ENCODE measurements at regions not wholly inside any gene's neighbourhood (a gene's known extent, or its start where the extent isn't known, plus 50 kb on each side); places are given as distances from the start of the nearest gene placed in this dataset.

- H3K9me3 ChIP-seq (ENCODE audit: low read depth) = no peaks in the 10 kb centered on the region
- no peak for DNase-seq (ENCODE audit: low read depth in 1 of 2, low spot score in 1 of 2)
- H3K27me3 ChIP-seq = no peaks in the 10 kb centered on the region
- H3K4me1 ChIP-seq (ENCODE audit: low read depth) = no peaks in the 10 kb centered on the region
- TF ChIP-seq CTCF (IDR thresholded peaks at IDR 0.05; ENCODE audit: low read depth, low read length) = no peak
- no peak overlapping the region for H3K27ac ChIP-seq
- H3K36me3 ChIP-seq = no peaks in the 10 kb centered on the region
- no peak overlapping the region for H3K4me3 ChIP-seq
Observed at GRCh38 chr13:97160421-97160820, 61.7 kb upstream of the MBNL2 start.

GRCh38 chr13:97161582-97162231, 60.4 kb upstream of the MBNL2 start:
- Histone ChIP-seq H3K9me3 (ENCODE audit: low read depth) (no peaks in the 10 kb centered on the region), H3K27me3 (no peaks in the 10 kb centered on the region), H3K27ac (no peak overlapping the region), H3K4me1 (ENCODE audit: low read depth) (no peaks in the 10 kb centered on the region), H3K36me3 (no peaks in the 10 kb centered on the region), H3K4me3 (no peak overlapping the region)
- no peak for TF ChIP-seq CTCF (IDR thresholded peaks at IDR 0.05; ENCODE audit: low read depth, low read length)
- no peak for DNase-seq (ENCODE audit: low read depth in 1 of 2, low spot score in 1 of 2)

GRCh38 chr13:97165502-97166425, 56.4 kb upstream of the MBNL2 start:
- no peaks in the 10 kb centered on the region for H3K4me1 ChIP-seq (ENCODE audit: low read depth)
- H3K36me3 ChIP-seq = no peaks in the 10 kb centered on the region
- H3K9me3 ChIP-seq (ENCODE audit: low read depth) = no peaks in the 10 kb centered on the region
- no peak overlapping the region for H3K4me3 ChIP-seq
- no peaks in the 10 kb centered on the region for H3K27me3 ChIP-seq
- H3K27ac ChIP-seq = no peak overlapping the region
- DNase-seq (ENCODE audit: low read depth in 1 of 2, low spot score in 1 of 2) = no peak
- no peak for TF ChIP-seq CTCF (IDR thresholded peaks at IDR 0.05; ENCODE audit: low read depth, low read length)

DNA sequence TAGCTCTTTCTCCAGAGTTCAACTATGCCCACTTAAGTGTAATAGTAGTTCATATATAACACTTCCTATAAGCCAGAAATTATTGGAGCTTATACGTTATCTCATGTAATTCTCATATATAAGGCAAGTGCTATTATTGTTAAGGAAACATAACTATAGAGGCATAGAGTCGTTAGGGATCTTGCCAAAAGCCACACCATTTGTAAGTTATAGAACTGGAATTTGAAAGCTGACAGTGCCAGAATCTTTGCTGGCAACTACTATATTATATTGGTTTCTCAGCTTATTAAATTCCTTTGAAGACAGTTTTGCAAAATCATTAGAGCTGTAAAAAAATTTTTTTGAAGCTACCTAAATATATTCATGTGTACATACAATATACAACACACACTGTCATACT, 51.0 kb upstream of the MBNL2 start:
- Histone ChIP-seq H3K27ac (no peak overlapping the region), H3K9me3 (ENCODE audit: low read depth) (no peaks in the 10 kb centered on the region), H3K27me3 (no peaks in the 10 kb centered on the region), H3K36me3 (no peaks in the 10 kb centered on the region), H3K4me3 (no peak overlapping the region), H3K4me1 (ENCODE audit: low read depth) (no peaks in the 10 kb centered on the region)
- no peak for TF ChIP-seq CTCF (IDR thresholded peaks at IDR 0.05; ENCODE audit: low read depth, low read length)
- no peak for DNase-seq (ENCODE audit: low read depth in 1 of 2, low spot score in 1 of 2)
